CD4-positive, alpha-beta T cell (primary cell): ENCODE measurements at regions not wholly inside any gene's neighbourhood (a gene's known extent, or its start where the extent isn't known, plus 50 kb on each side); places are given as distances from the start of the nearest gene placed in this dataset.

ENCODE experiments used
- ATAC-seq: fragments of 200-7000 bp; cut with Tn5 transposase; one replicate; pipeline ENCODE4 v1.10.0; 2022; ENCODE audit warnings: mild to moderate bottlenecking; ENCODE audit not compliant: poor library complexity
- CTCF ChIA-PET: fragments of 350-600 bp; sonication (Branson Sonifier 250); formaldehyde crosslinking; loops from one replicate; lab custom pipeline; 2021; ENCODE audit warnings: antibody characterized with exemption, inconsistent platforms; lab: Charles Lee
- POLR2A ChIA-PET: fragments of 350-600 bp; sonication (Branson Sonifier 250); formaldehyde crosslinking; loops from one replicate; lab custom pipeline; 2021; ENCODE audit warnings: antibody characterized with exemption, inconsistent platforms; lab: Charles Lee
- DNase-seq, 14 experiments: peaks; one replicate each; pipeline ENCODE4 v3.0.0-alpha.2; 2013 to 2020; ENCODE audit warnings: mixed read lengths in 2 of 14
- H3K27ac ChIP-seq, 2 donors: one replicate each; pipeline versions ENCODE4 v1.5.1 to v1.7.0; 2013; ENCODE audit warnings: low read length in 2 of 2, low read depth in 1 of 2, mild to moderate bottlenecking in 1 of 2
- H3K27me3 ChIP-seq, 2 experiments: 1 replicate in 1 of 2; 2 replicates in 1 of 2; pipeline versions ENCODE4 v1.6.1 to v1.7.0; 2013; ENCODE audit warnings: low read length in 2 of 2, control low read depth in 1 of 2, mild to moderate bottlenecking in 1 of 2, moderate library complexity in 1 of 2; ENCODE audit not compliant: insufficient read depth in 2 of 2, control insufficient read depth in 1 of 2
- H3K36me3 ChIP-seq: one replicate; pipeline ENCODE4 v1.6.1; 2013; ENCODE audit warnings: low read length, control low read depth; ENCODE audit not compliant: insufficient read depth
- H3K4me1 ChIP-seq: one replicate; pipeline ENCODE4 v1.6.1; 2013; ENCODE audit warnings: low read length, control low read depth; ENCODE audit not compliant: insufficient read depth
- H3K4me3 ChIP-seq: one replicate; pipeline ENCODE4 v1.5.1; 2013; ENCODE audit warnings: mild to moderate bottlenecking, low read length, moderate library complexity
- H3K9me3 ChIP-seq, 2 experiments: 1 replicate in 1 of 2; 2 replicates in 1 of 2; pipeline versions ENCODE4 v1.6.1 to v1.7.0; 2013; ENCODE audit warnings: low read length in 2 of 2, mild to moderate bottlenecking in 2 of 2, control low read depth in 1 of 2, moderate library complexity in 1 of 2; ENCODE audit not compliant: control insufficient read depth in 1 of 2, insufficient read depth in 1 of 2
- H3K27ac Mint-ChIP-seq: one replicate; pipeline ENCODE4 v1.8.0; 2020; ENCODE audit warnings: mixed read lengths
- H3K27me3 Mint-ChIP-seq: one replicate; pipeline ENCODE4 v1.8.0; 2021; ENCODE audit warnings: mixed read lengths
- H3K36me3 Mint-ChIP-seq: one replicate; pipeline ENCODE4 v1.8.0; 2021; ENCODE audit warnings: low read depth, mixed read lengths
- H3K4me1 Mint-ChIP-seq: one replicate; pipeline ENCODE4 v1.8.0; 2021; ENCODE audit warnings: low read depth, mixed read lengths
- H3K4me3 Mint-ChIP-seq: one replicate; pipeline ENCODE4 v1.8.0; 2020; ENCODE audit warnings: mild to moderate bottlenecking, mixed read lengths
- H3K9me3 Mint-ChIP-seq: one replicate; pipeline ENCODE4 v1.8.0; 2020; ENCODE audit warnings: mixed read lengths
- intact Hi-C, 2 experiments: fragments of 100-400 bp; cut with DNase I in 1 of 2; cut with micrococcal nuclease in 1 of 2; formaldehyde crosslinking; loops; one replicate each; pipeline versions ENCODE4 v1.15.1 to v1.9.0; 2023 to 2025; cut with DNase I, micrococcal nuclease
- TF ChIP-seq, protein P1 (sequence below): fragments of 200-600 bp; IDR thresholded peaks from one replicate; pipeline ENCODE4 v1.8.0; 2022; ENCODE audit warnings: antibody characterized with exemption, mild to moderate bottlenecking

DNA sequence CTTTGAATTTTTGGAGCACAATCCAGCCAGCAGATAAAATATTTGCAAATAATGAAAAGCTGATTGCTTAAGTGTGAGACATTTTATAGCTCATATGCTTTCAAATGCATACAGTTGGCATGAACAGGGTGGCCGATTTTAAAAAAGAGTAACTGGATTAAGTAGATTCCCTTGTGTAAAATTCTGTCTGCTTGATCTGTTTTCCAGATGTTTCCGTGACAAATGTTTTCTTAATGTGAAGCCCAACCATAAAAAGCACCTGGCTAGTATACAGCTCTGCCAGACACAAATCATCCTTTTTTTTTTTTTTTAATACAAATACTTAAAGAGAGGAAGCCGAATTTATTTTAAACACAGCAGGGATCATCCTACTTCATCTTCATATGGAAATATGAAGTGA, 440.7 kb downstream of the CCER1 start:
- Histone ChIP-seq H3K4me3 (no peak overlapping the region), H3K4me1 (no peaks in the 10 kb centered on the region), H3K36me3 (no peaks in the 10 kb centered on the region), H3K9me3 (no peaks in the 10 kb centered on the region), H3K27me3 (no peaks in the 10 kb centered on the region), H3K27ac (no peak overlapping the region)
- ATAC-seq (no peak), DNase-seq (no peak)
- ChIA-PET CTCF (no interaction called here), POLR2A (no interaction called here)
- Mint-ChIP-seq H3K36me3 (no peaks in the 10 kb centered on the region), H3K9me3 (no peaks in the 10 kb centered on the region), H3K27me3 (no peaks in the 10 kb centered on the region), H3K4me3 (no peak overlapping the region), H3K4me1 (peaks cover 5% of the 10 kb centered on the region), H3K27ac (no peak overlapping the region)
- TF ChIP-seq, protein P1, sequence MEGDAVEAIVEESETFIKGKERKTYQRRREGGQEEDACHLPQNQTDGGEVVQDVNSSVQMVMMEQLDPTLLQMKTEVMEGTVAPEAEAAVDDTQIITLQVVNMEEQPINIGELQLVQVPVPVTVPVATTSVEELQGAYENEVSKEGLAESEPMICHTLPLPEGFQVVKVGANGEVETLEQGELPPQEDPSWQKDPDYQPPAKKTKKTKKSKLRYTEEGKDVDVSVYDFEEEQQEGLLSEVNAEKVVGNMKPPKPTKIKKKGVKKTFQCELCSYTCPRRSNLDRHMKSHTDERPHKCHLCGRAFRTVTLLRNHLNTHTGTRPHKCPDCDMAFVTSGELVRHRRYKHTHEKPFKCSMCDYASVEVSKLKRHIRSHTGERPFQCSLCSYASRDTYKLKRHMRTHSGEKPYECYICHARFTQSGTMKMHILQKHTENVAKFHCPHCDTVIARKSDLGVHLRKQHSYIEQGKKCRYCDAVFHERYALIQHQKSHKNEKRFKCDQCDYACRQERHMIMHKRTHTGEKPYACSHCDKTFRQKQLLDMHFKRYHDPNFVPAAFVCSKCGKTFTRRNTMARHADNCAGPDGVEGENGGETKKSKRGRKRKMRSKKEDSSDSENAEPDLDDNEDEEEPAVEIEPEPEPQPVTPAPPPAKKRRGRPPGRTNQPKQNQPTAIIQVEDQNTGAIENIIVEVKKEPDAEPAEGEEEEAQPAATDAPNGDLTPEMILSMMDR: no peak
- intact Hi-C loops: no loop called here

DNA sequence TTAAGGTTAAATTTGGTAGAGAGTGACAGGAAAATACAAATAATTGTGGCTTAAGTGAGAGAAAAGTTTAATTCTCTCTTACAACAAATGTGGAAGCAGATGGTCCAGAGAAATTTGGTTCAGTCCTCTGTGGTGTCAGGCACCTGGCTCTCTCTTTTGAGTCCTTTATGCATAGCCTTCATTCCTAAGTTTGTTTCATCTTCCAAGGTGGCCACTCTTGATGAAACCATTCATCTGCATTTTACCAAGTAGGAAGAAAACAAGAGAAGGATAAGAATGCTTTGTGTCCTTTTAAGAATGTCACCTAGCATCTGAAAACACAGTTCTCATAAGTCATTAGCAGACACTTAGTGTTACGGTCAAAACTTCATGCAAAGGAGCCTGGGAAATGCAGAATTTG, 442.5 kb downstream of the CCER1 start:
- ChIA-PET POLR2A (no interaction called here), CTCF (no interaction called here)
- Mint-ChIP-seq H3K4me3 (no peak overlapping the region), H3K27me3 (no peaks in the 10 kb centered on the region), H3K4me1 (peaks cover 5% of the 10 kb centered on the region), H3K36me3 (no peaks in the 10 kb centered on the region), H3K27ac (no peak overlapping the region), H3K9me3 (no peaks in the 10 kb centered on the region)
- H3K36me3 ChIP-seq: no peaks in the 10 kb centered on the region
- DNase-seq (no peak), ATAC-seq (no peak)
- TF ChIP-seq, protein P1: no peak
- H3K9me3 ChIP-seq: no peaks in the 10 kb centered on the region
- intact Hi-C loops: no loop called here
- no peaks in the 10 kb centered on the region for H3K27me3 ChIP-seq
- H3K4me3 ChIP-seq: no peak overlapping the region
- H3K4me1 ChIP-seq: no peaks in the 10 kb centered on the region
- no peak overlapping the region for H3K27ac ChIP-seq

DNA sequence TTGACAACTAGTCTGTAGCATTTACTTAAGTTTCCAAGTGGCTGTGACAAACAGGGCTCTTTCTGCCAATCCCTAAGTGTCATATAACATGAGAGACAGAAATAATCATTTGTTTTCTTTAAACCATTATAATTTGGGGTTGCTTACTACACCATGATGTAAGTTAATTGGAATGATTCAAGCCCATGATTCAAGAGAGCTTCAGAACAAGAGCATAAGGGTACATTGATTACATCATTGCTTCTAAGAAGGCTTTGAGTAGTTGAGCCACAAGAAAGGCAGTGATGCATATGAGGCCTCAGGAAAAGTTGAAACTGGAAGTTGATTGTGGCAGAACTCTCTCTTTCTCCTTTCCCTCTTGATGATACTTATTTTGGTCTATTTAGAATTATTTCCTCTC, 444.0 kb downstream of the CCER1 start:
- Histone ChIP-seq H3K9me3 (no peaks in the 10 kb centered on the region), H3K36me3 (no peaks in the 10 kb centered on the region), H3K27ac (no peak overlapping the region), H3K27me3 (no peaks in the 10 kb centered on the region), H3K4me1 (no peaks in the 10 kb centered on the region), H3K4me3 (no peak overlapping the region)
- ChIA-PET POLR2A (no interaction called here), CTCF (no interaction called here)
- H3K27ac Mint-ChIP-seq: no peak overlapping the region
- no peaks in the 10 kb centered on the region for H3K9me3 Mint-ChIP-seq
- H3K27me3 Mint-ChIP-seq: no peaks in the 10 kb centered on the region
- no peaks in the 10 kb centered on the region for H3K36me3 Mint-ChIP-seq
- TF ChIP-seq, protein P1: no peak
- ATAC-seq (no peak), DNase-seq (no peak)
- H3K4me1 Mint-ChIP-seq: peaks cover 5% of the 10 kb centered on the region
- intact Hi-C loops: no loop called here
- no peak overlapping the region for H3K4me3 Mint-ChIP-seq
